ENCODE measurements at regions not wholly inside any gene's neighbourhood (a gene's known extent, or its start where the extent isn't known, plus 50 kb on each side); places are given as distances from the start of the nearest gene placed in this dataset.

DNA sequence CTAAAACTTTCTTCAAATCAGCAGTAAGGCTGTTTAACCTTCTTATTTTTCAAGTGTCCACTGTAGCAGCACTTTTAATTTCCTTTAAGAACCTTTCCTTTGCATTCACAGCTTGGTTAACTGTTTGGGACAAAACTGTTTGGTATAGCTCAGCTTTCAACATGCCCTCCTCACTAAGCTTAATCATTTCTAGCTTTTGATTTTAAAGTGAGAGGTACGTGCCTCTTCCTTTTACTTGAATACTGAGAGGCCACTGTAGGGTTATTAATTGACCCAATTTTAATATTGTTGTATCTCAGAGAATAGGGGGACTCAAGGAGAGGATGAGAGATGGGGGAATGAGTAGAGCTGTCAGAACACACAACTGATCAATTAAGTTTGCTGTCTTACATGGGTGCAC, 129.5 kb upstream of the MMS22L start:
- TF ChIP-seq, protein P1, sequence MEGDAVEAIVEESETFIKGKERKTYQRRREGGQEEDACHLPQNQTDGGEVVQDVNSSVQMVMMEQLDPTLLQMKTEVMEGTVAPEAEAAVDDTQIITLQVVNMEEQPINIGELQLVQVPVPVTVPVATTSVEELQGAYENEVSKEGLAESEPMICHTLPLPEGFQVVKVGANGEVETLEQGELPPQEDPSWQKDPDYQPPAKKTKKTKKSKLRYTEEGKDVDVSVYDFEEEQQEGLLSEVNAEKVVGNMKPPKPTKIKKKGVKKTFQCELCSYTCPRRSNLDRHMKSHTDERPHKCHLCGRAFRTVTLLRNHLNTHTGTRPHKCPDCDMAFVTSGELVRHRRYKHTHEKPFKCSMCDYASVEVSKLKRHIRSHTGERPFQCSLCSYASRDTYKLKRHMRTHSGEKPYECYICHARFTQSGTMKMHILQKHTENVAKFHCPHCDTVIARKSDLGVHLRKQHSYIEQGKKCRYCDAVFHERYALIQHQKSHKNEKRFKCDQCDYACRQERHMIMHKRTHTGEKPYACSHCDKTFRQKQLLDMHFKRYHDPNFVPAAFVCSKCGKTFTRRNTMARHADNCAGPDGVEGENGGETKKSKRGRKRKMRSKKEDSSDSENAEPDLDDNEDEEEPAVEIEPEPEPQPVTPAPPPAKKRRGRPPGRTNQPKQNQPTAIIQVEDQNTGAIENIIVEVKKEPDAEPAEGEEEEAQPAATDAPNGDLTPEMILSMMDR (IDR thresholded peaks at IDR 0.05; ENCODE audit: low read depth, low read length, poor library complexity, severe bottlenecking), result no peak
- TF ChIP-seq EZH2phosphoT487 (IDR thresholded peaks at IDR 0.05; ENCODE audit: borderline replicate concordance, low read length), result no peak
